ENCODE measurements at regions not wholly inside any gene's neighbourhood (a gene's known extent, or its start where the extent isn't known, plus 50 kb on each side); places are given as distances from the start of the nearest gene placed in this dataset.
A peak's percentile ranks its signal among the peaks of the same experiment; 100 is the strongest.

GRCh38 chr1:200234938-200235337, 174.9 kb downstream of the ZNF281 start:
- H3K27me3 ChIP-seq (ENCODE audit: control insufficient read depth in 1 of 2, insufficient read depth in 1 of 2, low read length in 2 of 2): no peaks in the 10 kb centered on the region
- no peak overlapping the region for H3K23ac ChIP-seq (ENCODE audit: low read length in 2 of 2)
- H2BK15ac ChIP-seq (ENCODE audit: low read depth, poor library complexity, severe bottlenecking): no peak overlapping the region
- H3K4ac ChIP-seq (ENCODE audit: low read depth in 1 of 2, low read length in 2 of 2): no peak overlapping the region
- H3K4me1 ChIP-seq (ENCODE audit: control insufficient read depth, insufficient read depth, low read depth, low read length): no peaks in the 10 kb centered on the region
- peak overlapping the region in 1 of 2 experiments; percentile 96 for H2BK12ac ChIP-seq (ENCODE audit: low read length in 2 of 2)
- no peak for DNase-seq
- no peak overlapping the region for H3K14ac ChIP-seq (ENCODE audit: low read length in 2 of 2)
- no peak overlapping the region for H3K9ac ChIP-seq (ENCODE audit: low read length)
- no peak overlapping the region for H3K27ac ChIP-seq (ENCODE audit: low read length, poor library complexity, severe bottlenecking)
- no peaks in the 10 kb centered on the region for H3K79me1 ChIP-seq (replicated peaks; ENCODE audit: low read length, poor library complexity, severe bottlenecking)
- no peak overlapping the region for H2AK5ac ChIP-seq (ENCODE audit: low read length, severe bottlenecking)
- no peak overlapping the region for H4K91ac ChIP-seq (ENCODE audit: low read length)
- no peak overlapping the region for H2BK5ac ChIP-seq (ENCODE audit: low read depth, low read length, poor library complexity, severe bottlenecking)
- peak overlapping the region; percentile 69 for H4K8ac ChIP-seq (ENCODE audit: low read length)
- H3K9me3 ChIP-seq (ENCODE audit: control insufficient read depth, low read length): no peaks in the 10 kb centered on the region
- no peaks in the 10 kb centered on the region for H3K36me3 ChIP-seq (ENCODE audit: control insufficient read depth in 1 of 2, insufficient read depth in 2 of 2, low read depth in 1 of 2, low read length in 2 of 2)
- H3K4me3 ChIP-seq (ENCODE audit: insufficient read depth in 1 of 2, low read depth in 1 of 2, low read length in 2 of 2): no peak overlapping the region
- H3K4me2 ChIP-seq (ENCODE audit: low read length, poor library complexity, severe bottlenecking): no peak overlapping the region
- peak overlapping the region in 1 of 2 experiments; percentile 10 for H3K18ac ChIP-seq (ENCODE audit: low read depth in 1 of 2, low read length in 2 of 2)
- H2BK120ac ChIP-seq (ENCODE audit: low read depth, low read length): peak overlapping the region; percentile 61
- no peak overlapping the region for H2AFZ ChIP-seq (ENCODE audit: low read depth, low read length)
- over 99% methylated on average over 2 of the region's 2 CpGs for WGBS

DNA sequence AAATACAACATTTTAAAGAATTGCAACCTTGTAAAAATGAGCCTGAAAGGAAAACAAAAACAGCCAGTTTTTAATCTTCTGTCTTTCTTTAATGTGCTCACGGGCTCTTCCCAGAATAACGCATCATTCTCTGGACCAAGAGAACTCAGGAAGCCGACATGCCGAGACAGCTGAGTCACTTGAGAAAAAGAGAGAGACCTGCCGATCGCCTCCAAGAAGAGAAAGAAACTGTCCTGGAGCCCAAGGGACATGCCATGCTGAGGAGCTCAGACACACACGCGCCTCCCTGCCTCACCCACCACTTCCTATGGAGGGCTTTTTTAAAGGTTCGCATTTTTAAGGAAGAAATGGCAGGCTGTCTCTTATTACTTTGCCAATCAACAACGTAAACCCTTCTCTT, 176.4 kb downstream of the ZNF281 start:
- H2AFZ ChIP-seq (ENCODE audit: low read depth, low read length): no peak overlapping the region
- H3K27ac ChIP-seq (ENCODE audit: low read length, poor library complexity, severe bottlenecking): no peak overlapping the region
- no peaks in the 10 kb centered on the region for H3K9me3 ChIP-seq (ENCODE audit: control insufficient read depth, low read length)
- no peak overlapping the region for H2BK5ac ChIP-seq (ENCODE audit: low read depth, low read length, poor library complexity, severe bottlenecking)
- peak overlapping the region in 1 of 2 experiments; percentile 10 for H3K18ac ChIP-seq (ENCODE audit: low read depth in 1 of 2, low read length in 2 of 2)
- no peak overlapping the region for H3K14ac ChIP-seq (ENCODE audit: low read length in 2 of 2)
- no peak overlapping the region for H3K4me2 ChIP-seq (ENCODE audit: low read length, poor library complexity, severe bottlenecking)
- H3K27me3 ChIP-seq (ENCODE audit: control insufficient read depth in 1 of 2, insufficient read depth in 1 of 2, low read length in 2 of 2): no peaks in the 10 kb centered on the region
- H2AK5ac ChIP-seq (ENCODE audit: low read length, severe bottlenecking): no peak overlapping the region
- no peak overlapping the region for H3K4me3 ChIP-seq (ENCODE audit: insufficient read depth in 1 of 2, low read depth in 1 of 2, low read length in 2 of 2)
- H2BK15ac ChIP-seq (ENCODE audit: low read depth, poor library complexity, severe bottlenecking): no peak overlapping the region
- no peak overlapping the region for H3K23ac ChIP-seq (ENCODE audit: low read length in 2 of 2)
- H2BK120ac ChIP-seq (ENCODE audit: low read depth, low read length): peak overlapping the region; percentile 29
- no peak overlapping the region for H4K91ac ChIP-seq (ENCODE audit: low read length)
- H3K36me3 ChIP-seq (ENCODE audit: control insufficient read depth in 1 of 2, insufficient read depth in 2 of 2, low read depth in 1 of 2, low read length in 2 of 2): no peaks in the 10 kb centered on the region
- peak overlapping the region in 1 of 2 experiments; percentile 40 for H2BK12ac ChIP-seq (ENCODE audit: low read length in 2 of 2)
- peak overlapping the region in 1 of 2 experiments; percentile 6 for H3K4ac ChIP-seq (ENCODE audit: low read depth in 1 of 2, low read length in 2 of 2)
- H3K4me1 ChIP-seq (ENCODE audit: control insufficient read depth, insufficient read depth, low read depth, low read length): no peaks in the 10 kb centered on the region
- DNase-seq: peak; percentile 80
- no peaks in the 10 kb centered on the region for H3K79me1 ChIP-seq (replicated peaks; ENCODE audit: low read length, poor library complexity, severe bottlenecking)
- 25% methylated on average over 10 of the region's 10 CpGs for WGBS
- peak overlapping the region; percentile 89 for H4K8ac ChIP-seq (ENCODE audit: low read length)
- no peak overlapping the region for H3K9ac ChIP-seq (ENCODE audit: low read length)

DNA sequence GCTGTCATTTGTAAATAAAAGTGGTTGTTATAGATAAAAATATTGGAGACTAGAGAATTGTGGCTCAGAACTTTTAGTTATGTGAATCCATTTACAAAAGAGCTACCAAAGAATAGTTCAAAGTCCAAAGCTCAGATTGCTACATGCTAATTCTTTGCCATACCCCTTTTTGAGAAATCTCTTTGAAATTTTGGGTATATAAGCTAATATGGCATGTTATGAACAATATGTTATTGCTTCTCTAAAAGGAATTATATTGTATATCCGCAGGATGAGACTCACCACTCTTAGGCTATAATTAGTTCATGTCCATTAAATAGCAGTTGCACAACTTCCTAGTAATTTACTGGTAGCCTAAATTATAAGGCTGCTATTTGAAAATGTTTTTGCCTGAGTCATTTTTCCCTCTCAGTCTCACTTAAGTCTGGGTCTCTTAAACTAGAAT, 178.0 kb downstream of the ZNF281 start:
- H3K36me3 ChIP-seq (ENCODE audit: control insufficient read depth in 1 of 2, insufficient read depth in 2 of 2, low read depth in 1 of 2, low read length in 2 of 2): no peaks in the 10 kb centered on the region
- H4K8ac ChIP-seq (ENCODE audit: low read length): no peak overlapping the region
- H3K23ac ChIP-seq (ENCODE audit: low read length in 2 of 2): no peak overlapping the region
- no peak overlapping the region for H2BK15ac ChIP-seq (ENCODE audit: low read depth, poor library complexity, severe bottlenecking)
- no peak overlapping the region for H2BK120ac ChIP-seq (ENCODE audit: low read depth, low read length)
- no peaks in the 10 kb centered on the region for H3K27me3 ChIP-seq (ENCODE audit: control insufficient read depth in 1 of 2, insufficient read depth in 1 of 2, low read length in 2 of 2)
- H3K4ac ChIP-seq (ENCODE audit: low read depth in 1 of 2, low read length in 2 of 2): no peak overlapping the region
- no peak overlapping the region for H3K4me2 ChIP-seq (ENCODE audit: low read length, poor library complexity, severe bottlenecking)
- no peak overlapping the region for H2AK5ac ChIP-seq (ENCODE audit: low read length, severe bottlenecking)
- H3K14ac ChIP-seq (ENCODE audit: low read length in 2 of 2): no peak overlapping the region
- H3K4me1 ChIP-seq (ENCODE audit: control insufficient read depth, insufficient read depth, low read depth, low read length): peaks cover 2% of the 10 kb centered on the region
- H2BK5ac ChIP-seq (ENCODE audit: low read depth, low read length, poor library complexity, severe bottlenecking): no peak overlapping the region
- H4K91ac ChIP-seq (ENCODE audit: low read length): no peak overlapping the region
- no peak overlapping the region for H2AFZ ChIP-seq (ENCODE audit: low read depth, low read length)
- H2BK12ac ChIP-seq (ENCODE audit: low read length in 2 of 2): no peak overlapping the region
- no peak overlapping the region for H3K9ac ChIP-seq (ENCODE audit: low read length)
- H3K27ac ChIP-seq (ENCODE audit: low read length, poor library complexity, severe bottlenecking): no peak overlapping the region
- no peaks in the 10 kb centered on the region for H3K9me3 ChIP-seq (ENCODE audit: control insufficient read depth, low read length)
- WGBS: no CpG with 5 or more reads among the region's 1 CpG
- H3K79me1 ChIP-seq (replicated peaks; ENCODE audit: low read length, poor library complexity, severe bottlenecking): no peaks in the 10 kb centered on the region
- no peak overlapping the region for H3K18ac ChIP-seq (ENCODE audit: low read depth in 1 of 2, low read length in 2 of 2)
- peak; percentile 76 for DNase-seq
- H3K4me3 ChIP-seq (ENCODE audit: insufficient read depth in 1 of 2, low read depth in 1 of 2, low read length in 2 of 2): no peak overlapping the region

- no peak overlapping the region for H3K14ac ChIP-seq (ENCODE audit: low read length in 2 of 2)
- no peak overlapping the region for H2BK15ac ChIP-seq (ENCODE audit: low read depth, poor library complexity, severe bottlenecking)
- H3K27me3 ChIP-seq (ENCODE audit: control insufficient read depth in 1 of 2, insufficient read depth in 1 of 2, low read length in 2 of 2): no peaks in the 10 kb centered on the region
- H3K27ac ChIP-seq (ENCODE audit: low read length, poor library complexity, severe bottlenecking): no peak overlapping the region
- peak overlapping the region; percentile 38 to 78 for H3K18ac ChIP-seq (ENCODE audit: low read depth in 1 of 2, low read length in 2 of 2)
- H4K8ac ChIP-seq (ENCODE audit: low read length): no peak overlapping the region
- H3K79me1 ChIP-seq (replicated peaks; ENCODE audit: low read length, poor library complexity, severe bottlenecking): no peaks in the 10 kb centered on the region
- H3K9ac ChIP-seq (ENCODE audit: low read length): no peak overlapping the region
- H2BK120ac ChIP-seq (ENCODE audit: low read depth, low read length): peak overlapping the region; percentile 75
- peak overlapping the region; percentile 69 to 79 for H2BK12ac ChIP-seq (ENCODE audit: low read length in 2 of 2)
- H4K91ac ChIP-seq (ENCODE audit: low read length): no peak overlapping the region
- WGBS: no CpG with 5 or more reads among the region's 1 CpG
- no peak overlapping the region for H2AK5ac ChIP-seq (ENCODE audit: low read length, severe bottlenecking)
- H2AFZ ChIP-seq (ENCODE audit: low read depth, low read length): no peak overlapping the region
- H3K4me3 ChIP-seq (ENCODE audit: insufficient read depth in 1 of 2, low read depth in 1 of 2, low read length in 2 of 2): no peak overlapping the region
- no peak for DNase-seq
- H3K4me1 ChIP-seq (ENCODE audit: control insufficient read depth, insufficient read depth, low read depth, low read length): peaks cover 2% of the 10 kb centered on the region
- H3K9me3 ChIP-seq (ENCODE audit: control insufficient read depth, low read length): no peaks in the 10 kb centered on the region
- no peak overlapping the region for H2BK5ac ChIP-seq (ENCODE audit: low read depth, low read length, poor library complexity, severe bottlenecking)
- no peak overlapping the region for H3K4me2 ChIP-seq (ENCODE audit: low read length, poor library complexity, severe bottlenecking)
- no peak overlapping the region for H3K23ac ChIP-seq (ENCODE audit: low read length in 2 of 2)
- H3K36me3 ChIP-seq (ENCODE audit: control insufficient read depth in 1 of 2, insufficient read depth in 2 of 2, low read depth in 1 of 2, low read length in 2 of 2): no peaks in the 10 kb centered on the region
- peak overlapping the region in 1 of 2 experiments; percentile 47 for H3K4ac ChIP-seq (ENCODE audit: low read depth in 1 of 2, low read length in 2 of 2)
These were observed 179.2 kb downstream of the ZNF281 start for GRCh38 chr1:200230671-200231070.

All from mesenchymal stem cell (in vitro differentiated cells and primary cell).